ENCODE measurements at regions not wholly inside any gene's neighbourhood (a gene's known extent, or its start where the extent isn't known, plus 50 kb on each side); places are given as distances from the start of the nearest gene placed in this dataset.

GRCh38 chr4:178470996-178471784 is 1029.0 kb upstream of the AGA start:
- H3K9me3 Mint-ChIP-seq (ENCODE audit: unreplicated experiment): no peaks in the 10 kb centered on the region
- POLR2A ChIA-PET: no interaction called here
- no peaks in the 10 kb centered on the region for H3K9me3 ChIP-seq
- no peak overlapping the region for H3K4me3 ChIP-seq (ENCODE audit: low read depth, low read length)
- no peaks in the 10 kb centered on the region for H3K27me3 Mint-ChIP-seq (ENCODE audit: insufficient read depth, unreplicated experiment)
- no peaks in the 10 kb centered on the region for H3K4me1 Mint-ChIP-seq (ENCODE audit: low read depth, unreplicated experiment)
- no peak for TF ChIP-seq CTCF (IDR thresholded peaks at IDR 0.05; ENCODE audit: insufficient read depth in 1 of 2, low read depth in 1 of 2, low read length in 1 of 2, severe bottlenecking in 1 of 2, unreplicated experiment in 1 of 2)
- BruUV-seq (replicated peaks): no TSS peak
- no peak overlapping the region for H3K4me3 Mint-ChIP-seq (ENCODE audit: unreplicated experiment)
- H3K36me3 Mint-ChIP-seq (ENCODE audit: insufficient read depth, unreplicated experiment): no peaks in the 10 kb centered on the region
- H3K36me3 ChIP-seq (ENCODE audit: control insufficient read depth, insufficient read depth, low read length): no peaks in the 10 kb centered on the region
- no peak overlapping the region for H3K27ac Mint-ChIP-seq (ENCODE audit: unreplicated experiment)
- H3K27me3 ChIP-seq (replicated peaks; ENCODE audit: control insufficient read depth, insufficient read depth, low read length): no peaks in the 10 kb centered on the region
- no peaks in the 10 kb centered on the region for H3K4me1 ChIP-seq
- intact Hi-C loops (cut with micrococcal nuclease; ENCODE audit: unreplicated experiment): no loop called here
- CTCF ChIA-PET: no interaction called here
- no peak for DNase-seq

GRCh38 chr4:178471994-178472393 is 1029.8 kb upstream of the AGA start:
- Histone ChIP-seq H3K4me3 (ENCODE audit: low read depth, low read length) (no peak overlapping the region), H3K4me1 (no peaks in the 10 kb centered on the region), H3K36me3 (ENCODE audit: control insufficient read depth, insufficient read depth, low read length) (no peaks in the 10 kb centered on the region), H3K9me3 (no peaks in the 10 kb centered on the region), H3K27me3 (replicated peaks; ENCODE audit: control insufficient read depth, insufficient read depth, low read length) (no peaks in the 10 kb centered on the region)
- H3K36me3 Mint-ChIP-seq (ENCODE audit: insufficient read depth, unreplicated experiment): no peaks in the 10 kb centered on the region
- no peak for TF ChIP-seq CTCF (IDR thresholded peaks at IDR 0.05; ENCODE audit: insufficient read depth in 1 of 2, low read depth in 1 of 2, low read length in 1 of 2, severe bottlenecking in 1 of 2, unreplicated experiment in 1 of 2)
- H3K27me3 Mint-ChIP-seq (ENCODE audit: insufficient read depth, unreplicated experiment): no peaks in the 10 kb centered on the region
- no peak overlapping the region for H3K4me3 Mint-ChIP-seq (ENCODE audit: unreplicated experiment)
- no peaks in the 10 kb centered on the region for H3K9me3 Mint-ChIP-seq (ENCODE audit: unreplicated experiment)
- no peaks in the 10 kb centered on the region for H3K4me1 Mint-ChIP-seq (ENCODE audit: low read depth, unreplicated experiment)
- BruUV-seq (replicated peaks): no TSS peak
- intact Hi-C loops (cut with micrococcal nuclease; ENCODE audit: unreplicated experiment): no loop called here
- no peak for DNase-seq
- ChIA-PET POLR2A (no interaction called here), CTCF (no interaction called here)
- H3K27ac Mint-ChIP-seq (ENCODE audit: unreplicated experiment): no peak overlapping the region

- no TSS peak for BruUV-seq (replicated peaks)
- TF ChIP-seq CTCF (IDR thresholded peaks at IDR 0.05; ENCODE audit: insufficient read depth in 1 of 2, low read depth in 1 of 2, low read length in 1 of 2, severe bottlenecking in 1 of 2, unreplicated experiment in 1 of 2): no peak
- H3K4me3 ChIP-seq (ENCODE audit: low read depth, low read length): no peak overlapping the region
- H3K27ac Mint-ChIP-seq (ENCODE audit: unreplicated experiment): no peak overlapping the region
- intact Hi-C loops (cut with micrococcal nuclease; ENCODE audit: unreplicated experiment): no loop called here
- H3K4me1 ChIP-seq: no peaks in the 10 kb centered on the region
- ChIA-PET POLR2A (no interaction called here), CTCF (no interaction called here)
- no peaks in the 10 kb centered on the region for H3K4me1 Mint-ChIP-seq (ENCODE audit: low read depth, unreplicated experiment)
- no peaks in the 10 kb centered on the region for H3K36me3 Mint-ChIP-seq (ENCODE audit: insufficient read depth, unreplicated experiment)
- no peaks in the 10 kb centered on the region for H3K9me3 Mint-ChIP-seq (ENCODE audit: unreplicated experiment)
- peaks cover 2% of the 10 kb centered on the region for H3K27me3 Mint-ChIP-seq (ENCODE audit: insufficient read depth, unreplicated experiment)
- DNase-seq: no peak
- H3K36me3 ChIP-seq (ENCODE audit: control insufficient read depth, insufficient read depth, low read length): no peaks in the 10 kb centered on the region
- no peaks in the 10 kb centered on the region for H3K9me3 ChIP-seq
- H3K27me3 ChIP-seq (replicated peaks; ENCODE audit: control insufficient read depth, insufficient read depth, low read length): no peaks in the 10 kb centered on the region
- H3K4me3 Mint-ChIP-seq (ENCODE audit: unreplicated experiment): no peak overlapping the region
Observed at GRCh38 chr4:178480105-178480504, 1037.9 kb upstream of the AGA start.

All from Caco-2 (cell line).